ENCODE measurements at regions not wholly inside any gene's neighbourhood (a gene's known extent, or its start where the extent isn't known, plus 50 kb on each side); places are given as distances from the start of the nearest gene placed in this dataset.
A peak's percentile ranks its signal among the peaks of the same experiment; 100 is the strongest.

- TF ChIP-seq POLR2AphosphoS5 (IDR thresholded peaks at IDR 0.05; ENCODE audit: borderline replicate concordance, low read depth, low read length): no peak
- TF ChIP-seq EZH2 (IDR thresholded peaks at IDR 0.05): no peak
- TF ChIP-seq FOXP2 (optimal IDR thresholded peaks at IDR 0.05; ENCODE audit: control extremely low read depth, extremely low read length, insufficient read depth): no peak
- no peak for DNase-seq (ENCODE audit: low read depth, low spot score)
- Histone ChIP-seq H3K9me3 (ENCODE audit: low read depth, low read length) (no peaks in the 10 kb centered on the region), H3K36me3 (ENCODE audit: insufficient read depth, low read length) (no peaks in the 10 kb centered on the region), H3K4me3 (no peak overlapping the region), H3K9ac (ENCODE audit: insufficient read length) (no peak overlapping the region), H3K27ac (peak overlapping the region; percentile 80; the same call in 1 of the 2 replicates)
Measured at GRCh38 chr13:76768384-76768783, 117.8 kb downstream of the KCTD12 start.

- Histone ChIP-seq H3K9me3 (ENCODE audit: low read depth, low read length) (no peaks in the 10 kb centered on the region), H3K9ac (ENCODE audit: insufficient read length) (no peak overlapping the region), H3K36me3 (ENCODE audit: insufficient read depth, low read length) (no peaks in the 10 kb centered on the region), H3K4me3 (no peak overlapping the region), H3K27ac (no peak overlapping the region)
- DNase-seq (ENCODE audit: low read depth, low spot score): no peak
- TF ChIP-seq POLR2AphosphoS5 (IDR thresholded peaks at IDR 0.05; ENCODE audit: borderline replicate concordance, low read depth, low read length) (no peak), EZH2 (IDR thresholded peaks at IDR 0.05) (no peak), FOXP2 (optimal IDR thresholded peaks at IDR 0.05; ENCODE audit: control extremely low read depth, extremely low read length, insufficient read depth) (no peak)
Measured at GRCh38 chr13:76764916-76765315, 121.3 kb downstream of the KCTD12 start.

- Histone ChIP-seq H3K9ac (ENCODE audit: insufficient read length) (no peak overlapping the region), H3K4me3 (no peak overlapping the region), H3K36me3 (ENCODE audit: insufficient read depth, low read length) (no peaks in the 10 kb centered on the region), H3K27ac (no peak overlapping the region), H3K9me3 (ENCODE audit: low read depth, low read length) (no peaks in the 10 kb centered on the region)
- TF ChIP-seq EZH2 (IDR thresholded peaks at IDR 0.05): no peak
- no peak for TF ChIP-seq POLR2AphosphoS5 (IDR thresholded peaks at IDR 0.05; ENCODE audit: borderline replicate concordance, low read depth, low read length)
- TF ChIP-seq FOXP2 (optimal IDR thresholded peaks at IDR 0.05; ENCODE audit: control extremely low read depth, extremely low read length, insufficient read depth): no peak
- DNase-seq (ENCODE audit: low read depth, low spot score): no peak
Measured at GRCh38 chr13:76764429-76764828, 121.8 kb downstream of the KCTD12 start.

- Histone ChIP-seq H3K36me3 (ENCODE audit: insufficient read depth, low read length) (no peaks in the 10 kb centered on the region), H3K9me3 (ENCODE audit: low read depth, low read length) (no peaks in the 10 kb centered on the region), H3K27ac (no peak overlapping the region), H3K9ac (ENCODE audit: insufficient read length) (no peak overlapping the region), H3K4me3 (no peak overlapping the region)
- TF ChIP-seq EZH2 (IDR thresholded peaks at IDR 0.05) (no peak), FOXP2 (optimal IDR thresholded peaks at IDR 0.05; ENCODE audit: control extremely low read depth, extremely low read length, insufficient read depth) (no peak), POLR2AphosphoS5 (IDR thresholded peaks at IDR 0.05; ENCODE audit: borderline replicate concordance, low read depth, low read length) (no peak)
- DNase-seq (ENCODE audit: low read depth, low spot score): no peak
Measured at GRCh38 chr13:76762721-76763120, 123.5 kb downstream of the KCTD12 start.

- H3K9ac ChIP-seq (ENCODE audit: insufficient read length): no peak overlapping the region
- H3K27ac ChIP-seq: no peak overlapping the region
- no peak overlapping the region for H3K4me3 ChIP-seq
- no peak for TF ChIP-seq EZH2 (IDR thresholded peaks at IDR 0.05)
- no peak for TF ChIP-seq POLR2AphosphoS5 (IDR thresholded peaks at IDR 0.05; ENCODE audit: borderline replicate concordance, low read depth, low read length)
- TF ChIP-seq FOXP2 (optimal IDR thresholded peaks at IDR 0.05; ENCODE audit: control extremely low read depth, extremely low read length, insufficient read depth): no peak
- no peaks in the 10 kb centered on the region for H3K36me3 ChIP-seq (ENCODE audit: insufficient read depth, low read length)
- DNase-seq (ENCODE audit: low read depth, low spot score): no peak
- no peaks in the 10 kb centered on the region for H3K9me3 ChIP-seq (ENCODE audit: low read depth, low read length)
Measured at GRCh38 chr13:76759877-76760276, 126.3 kb downstream of the KCTD12 start.

- Histone ChIP-seq H3K9ac (ENCODE audit: insufficient read length) (no peak overlapping the region), H3K27ac (no peak overlapping the region), H3K36me3 (ENCODE audit: insufficient read depth, low read length) (no peaks in the 10 kb centered on the region), H3K9me3 (ENCODE audit: low read depth, low read length) (no peaks in the 10 kb centered on the region), H3K4me3 (no peak overlapping the region)
- DNase-seq (ENCODE audit: low read depth, low spot score): no peak
- no peak for TF ChIP-seq FOXP2 (optimal IDR thresholded peaks at IDR 0.05; ENCODE audit: control extremely low read depth, extremely low read length, insufficient read depth)
- TF ChIP-seq EZH2 (IDR thresholded peaks at IDR 0.05): no peak
- no peak for TF ChIP-seq POLR2AphosphoS5 (IDR thresholded peaks at IDR 0.05; ENCODE audit: borderline replicate concordance, low read depth, low read length)
Measured at GRCh38 chr13:76758738-76759137, 127.5 kb downstream of the KCTD12 start.

GRCh38 chr13:76758257-76758656 lies 127.9 kb downstream of the KCTD12 start:
- Histone ChIP-seq H3K36me3 (ENCODE audit: insufficient read depth, low read length) (no peaks in the 10 kb centered on the region), H3K4me3 (no peak overlapping the region), H3K9me3 (ENCODE audit: low read depth, low read length) (no peaks in the 10 kb centered on the region), H3K9ac (ENCODE audit: insufficient read length) (no peak overlapping the region), H3K27ac (no peak overlapping the region)
- no peak for TF ChIP-seq FOXP2 (optimal IDR thresholded peaks at IDR 0.05; ENCODE audit: control extremely low read depth, extremely low read length, insufficient read depth)
- TF ChIP-seq EZH2 (IDR thresholded peaks at IDR 0.05): no peak
- no peak for TF ChIP-seq POLR2AphosphoS5 (IDR thresholded peaks at IDR 0.05; ENCODE audit: borderline replicate concordance, low read depth, low read length)
- no peak for DNase-seq (ENCODE audit: low read depth, low spot score)

- Histone ChIP-seq H3K4me3 (no peak overlapping the region), H3K9ac (ENCODE audit: insufficient read length) (no peak overlapping the region), H3K9me3 (ENCODE audit: low read depth, low read length) (no peaks in the 10 kb centered on the region), H3K36me3 (ENCODE audit: insufficient read depth, low read length) (no peaks in the 10 kb centered on the region), H3K27ac (no peak overlapping the region)
- no peak for DNase-seq (ENCODE audit: low read depth, low spot score)
- TF ChIP-seq FOXP2 (optimal IDR thresholded peaks at IDR 0.05; ENCODE audit: control extremely low read depth, extremely low read length, insufficient read depth): no peak
- TF ChIP-seq POLR2AphosphoS5 (IDR thresholded peaks at IDR 0.05; ENCODE audit: borderline replicate concordance, low read depth, low read length): no peak
Measured at GRCh38 chr13:76756451-76756850, 129.8 kb downstream of the KCTD12 start.

- no peaks in the 10 kb centered on the region for H3K9me3 ChIP-seq (ENCODE audit: low read depth, low read length)
- no peak overlapping the region for H3K9ac ChIP-seq (ENCODE audit: insufficient read length)
- DNase-seq (ENCODE audit: low read depth, low spot score): no peak
- TF ChIP-seq POLR2AphosphoS5 (IDR thresholded peaks at IDR 0.05; ENCODE audit: borderline replicate concordance, low read depth, low read length) (no peak), FOXP2 (optimal IDR thresholded peaks at IDR 0.05; ENCODE audit: control extremely low read depth, extremely low read length, insufficient read depth) (no peak), EZH2 (IDR thresholded peaks at IDR 0.05) (no peak)
- H3K4me3 ChIP-seq: no peak overlapping the region
- H3K36me3 ChIP-seq (ENCODE audit: insufficient read depth, low read length): no peaks in the 10 kb centered on the region
- H3K27ac ChIP-seq: no peak overlapping the region
Measured at GRCh38 chr13:76754414-76754813, 131.8 kb downstream of the KCTD12 start.
